Activated T-cell treated with anti-CD3 and anti-CD28 coated beads for 48 hours (primary cell): ENCODE measurements at regions not wholly inside any gene's neighbourhood (a gene's known extent, or its start where the extent isn't known, plus 50 kb on each side); places are given as distances from the start of the nearest gene placed in this dataset.
"Not testable (repeated sequence)": the region's sequence is repeated elsewhere in the genome, so short reads cannot be mapped to it uniquely, and the experiment has no call there.

Experiments used
- DNase-seq: peaks from one replicate; pipeline ENCODE4 v3.0.0-alpha.2; 2020; ENCODE audit warnings: low read depth

DNA sequence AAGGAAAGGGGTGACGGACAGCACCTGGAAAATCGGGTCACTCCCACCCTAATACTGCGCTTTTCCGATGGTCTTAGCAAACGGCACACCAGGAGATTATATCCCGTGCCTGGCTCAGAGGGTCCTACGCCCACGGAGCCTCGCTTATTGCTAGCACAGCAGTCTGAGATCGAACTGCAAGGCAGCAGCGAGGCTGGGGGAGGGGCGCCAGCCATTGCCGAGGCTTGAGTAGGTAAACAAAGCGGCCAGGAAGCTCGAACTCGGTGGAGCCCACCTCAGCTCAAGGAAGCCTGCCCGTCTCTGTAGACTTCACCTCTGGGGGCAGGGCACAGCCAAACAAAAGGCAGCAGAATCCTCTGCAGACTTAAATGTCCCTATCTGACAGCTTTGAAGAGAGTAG, 91.5 kb upstream of the MBIP start:
- not testable (repeated sequence) for DNase-seq

DNA sequence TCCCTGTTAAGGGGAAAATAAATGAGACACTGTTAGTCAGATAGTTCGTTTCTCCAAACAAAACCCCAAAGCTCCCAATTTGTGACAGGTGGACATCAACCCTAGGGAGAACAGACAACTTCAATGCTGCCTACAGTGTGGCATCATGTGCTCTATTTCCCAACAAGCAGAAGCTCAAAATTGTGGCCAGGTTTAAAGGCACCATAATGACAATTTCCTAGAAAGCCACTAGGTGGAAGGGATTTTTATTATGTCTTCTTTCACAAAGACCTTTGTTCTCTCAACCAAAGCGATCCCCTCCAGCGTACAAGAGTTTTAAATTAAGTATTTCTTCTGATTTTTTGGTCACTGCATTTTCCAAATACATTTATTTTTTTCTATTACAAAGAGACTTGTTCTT, 88.0 kb upstream of the MBIP start:
- DNase-seq: no peak

DNA sequence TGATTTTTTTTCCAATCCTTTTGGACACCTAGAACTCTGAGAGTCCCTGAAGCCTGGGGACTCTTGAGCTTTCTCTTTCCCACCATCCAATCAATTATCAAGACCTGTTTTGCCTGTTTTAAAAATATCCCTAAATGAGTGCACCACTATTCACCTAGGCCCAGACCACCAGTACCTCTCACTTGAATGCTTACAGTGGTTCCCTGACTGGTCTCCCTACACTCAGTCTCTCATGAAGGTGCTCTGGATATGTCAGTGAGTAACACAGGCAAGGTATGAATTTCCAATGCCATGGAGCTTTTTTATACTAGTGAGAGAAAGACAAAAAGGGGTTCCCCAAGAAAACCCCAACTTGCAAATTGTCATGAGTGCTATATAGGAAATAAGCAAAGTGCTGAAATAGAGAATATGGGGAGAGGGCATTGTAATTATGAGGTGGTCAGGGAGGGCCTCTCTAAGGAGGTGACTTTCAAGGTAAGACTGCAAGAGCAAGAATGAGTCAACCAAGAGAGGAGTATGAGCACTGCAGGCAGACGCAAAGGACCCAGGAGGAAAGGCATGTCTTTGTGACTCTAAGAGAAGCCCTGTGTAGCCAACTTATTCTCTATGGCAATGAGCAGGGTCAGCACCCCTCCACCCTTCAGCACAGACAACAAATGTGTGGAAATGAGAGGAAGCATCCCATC, 85.3 kb upstream of the MBIP start:
- no peak for DNase-seq

DNA sequence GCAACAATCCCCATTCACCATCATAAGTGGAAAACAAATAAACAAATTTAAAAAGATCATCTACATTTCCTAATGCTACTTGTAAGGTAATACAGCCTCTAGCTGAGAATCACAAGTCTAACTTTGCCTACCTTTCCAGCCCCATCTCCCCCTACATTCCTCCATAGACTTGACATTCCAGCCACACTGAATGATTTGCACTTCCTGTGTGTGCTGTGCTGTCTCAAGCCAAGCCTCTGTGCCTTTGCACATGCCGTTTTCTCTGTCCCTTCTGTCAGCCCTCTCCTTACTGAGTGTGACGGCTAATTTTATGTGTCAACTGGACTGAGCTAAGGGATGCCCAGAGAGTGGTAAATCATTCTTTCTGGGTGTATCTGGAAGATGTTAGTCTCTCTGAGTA, 82.4 kb upstream of the MBIP start:
- DNase-seq: no peak

DNA sequence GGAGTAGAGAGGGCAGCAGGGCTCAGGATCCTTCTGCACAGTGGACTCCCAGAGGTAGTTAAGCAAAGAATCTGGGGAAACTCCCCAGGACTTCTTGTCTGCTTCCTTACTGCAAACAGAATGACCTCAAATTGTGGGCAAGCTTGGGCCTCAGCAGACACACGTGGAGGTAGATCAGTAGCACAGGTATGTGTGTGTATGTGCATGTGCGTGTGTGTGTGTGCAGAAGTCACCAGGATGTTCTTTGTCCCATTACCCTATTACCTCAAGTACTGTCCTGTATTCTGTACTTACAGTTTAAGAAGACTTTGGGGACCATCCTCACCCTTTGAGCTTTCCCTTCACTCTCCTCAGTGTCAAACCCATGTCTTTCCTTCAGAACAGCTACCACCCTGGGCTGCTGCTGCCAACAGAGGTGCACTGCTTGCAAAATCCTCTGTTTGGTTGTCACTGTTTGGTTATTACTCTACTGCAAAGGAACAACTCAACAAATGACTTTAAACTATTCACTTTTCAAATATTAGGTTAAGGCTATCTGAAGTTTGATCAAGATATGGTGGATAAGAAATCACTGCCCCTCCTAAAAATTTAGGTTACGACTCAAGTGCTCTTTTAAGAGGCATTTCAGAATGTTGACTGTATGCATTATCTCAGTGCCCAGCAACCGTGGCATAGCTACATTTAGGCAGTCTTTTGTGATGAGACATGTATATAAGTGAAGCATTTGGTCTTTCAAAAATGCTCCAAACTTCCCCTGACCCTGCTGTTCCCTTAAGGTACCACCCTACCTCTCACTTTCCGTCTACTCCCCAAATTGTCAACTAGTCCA, 78.2 kb upstream of the MBIP start:
- no peak for DNase-seq

DNA sequence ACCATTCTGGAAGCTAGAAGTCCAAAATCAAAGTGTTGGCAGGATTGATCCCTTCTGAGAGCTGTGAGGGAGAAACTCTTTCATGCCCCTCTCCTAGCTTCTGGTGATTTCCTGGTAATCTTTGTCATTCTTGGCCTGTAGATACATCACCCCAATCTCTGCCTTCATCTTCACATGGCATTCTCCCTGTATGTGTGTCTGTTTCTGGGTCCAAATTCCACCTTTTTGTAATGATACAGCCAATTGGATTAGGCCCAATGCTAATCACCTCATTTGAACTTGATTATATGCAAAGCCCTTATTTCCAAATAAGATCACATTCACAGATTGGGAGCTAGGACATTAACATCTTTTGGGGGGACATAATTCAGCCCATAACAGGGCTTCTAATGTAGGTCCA, 76.9 kb upstream of the MBIP start:
- DNase-seq: no peak

DNA sequence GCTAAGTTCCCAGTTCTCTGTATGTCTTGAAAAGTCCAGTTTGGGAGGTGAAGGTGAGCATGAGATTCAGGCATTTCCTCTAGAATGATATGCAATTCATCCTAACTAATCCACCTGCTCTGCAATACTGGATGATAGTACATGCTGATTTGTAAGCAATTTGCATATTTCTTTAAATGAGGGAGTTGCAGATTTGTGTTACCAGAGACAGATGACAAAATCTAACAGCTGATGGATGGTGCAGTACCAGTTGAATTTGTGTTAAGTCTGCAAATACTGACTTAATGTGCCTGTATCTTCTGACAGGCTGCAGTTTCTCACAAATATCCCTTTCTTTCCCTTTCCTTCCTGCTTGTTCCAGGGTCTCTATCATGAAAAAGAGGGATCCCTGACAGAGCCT, 76.4 kb upstream of the MBIP start:
- no peak for DNase-seq

DNA sequence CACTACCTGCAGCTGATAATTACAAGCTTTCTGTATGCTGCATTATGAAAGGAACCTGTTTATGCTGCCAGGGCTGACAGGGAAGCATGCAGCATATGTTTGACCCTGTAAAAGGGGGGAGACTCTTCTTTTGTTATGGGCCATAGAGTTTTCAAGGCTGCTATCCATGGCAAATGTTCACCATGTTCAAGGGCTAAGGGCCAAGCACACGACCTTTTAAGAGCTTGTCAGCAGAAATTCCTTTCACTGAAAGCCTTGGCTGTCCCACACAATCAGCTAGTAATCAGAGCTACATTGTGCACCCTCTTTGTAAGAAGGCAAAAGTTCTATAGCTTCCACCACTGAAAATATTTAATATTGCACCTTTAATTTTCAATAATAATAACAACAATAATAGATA, 74.2 kb upstream of the MBIP start:
- no peak for DNase-seq

DNA sequence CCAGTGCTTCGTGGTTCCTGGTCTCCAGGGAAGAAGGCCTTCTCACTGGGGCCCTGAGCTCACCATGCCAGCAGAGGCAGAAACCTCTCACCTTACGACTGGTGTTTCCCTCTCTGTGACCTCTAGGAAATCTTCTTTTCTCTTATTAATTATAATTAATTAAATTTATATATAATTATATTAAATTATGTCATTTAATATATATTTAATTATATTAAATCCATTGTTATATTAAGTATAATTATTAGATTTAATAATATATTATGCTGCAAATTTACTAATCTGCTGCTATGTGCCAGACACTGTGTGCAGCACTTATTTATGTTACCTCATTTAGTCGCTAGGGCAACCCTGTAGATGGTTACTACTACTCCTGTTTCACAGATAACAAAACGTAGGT, 70.3 kb upstream of the MBIP start:
- DNase-seq: no peak

DNA sequence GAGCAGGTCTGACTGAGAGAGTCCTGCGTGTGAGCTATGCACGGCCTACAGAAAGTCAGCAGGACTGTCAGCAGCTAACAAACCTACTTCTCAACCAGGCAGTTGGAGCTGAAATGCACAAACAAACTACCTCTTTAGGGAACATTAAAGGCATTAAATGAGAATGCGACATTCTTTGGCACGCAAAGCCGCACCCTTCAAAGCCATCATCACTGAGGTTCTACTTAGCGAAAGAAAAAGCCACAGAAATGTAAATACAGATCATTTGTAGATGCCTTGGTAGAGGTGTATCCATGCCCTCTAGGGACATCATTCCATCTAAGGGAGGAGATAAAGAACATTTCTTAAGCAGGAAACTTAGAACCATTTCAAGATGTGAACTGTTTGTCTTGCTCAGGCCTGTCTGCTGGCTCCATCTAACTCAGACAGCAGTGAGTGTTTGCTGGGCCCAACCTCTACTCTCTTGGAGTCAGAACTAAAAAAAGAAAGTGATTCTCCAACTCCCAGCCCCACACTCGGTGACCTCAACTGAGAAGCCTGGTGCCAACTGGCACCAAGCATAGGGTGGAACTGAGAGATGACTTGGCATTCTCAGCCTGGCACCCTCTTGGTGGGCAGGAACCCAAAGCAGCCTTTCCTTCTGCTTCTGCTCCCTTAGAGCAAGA, 63.5 kb upstream of the MBIP start:
- DNase-seq: no peak

DNA sequence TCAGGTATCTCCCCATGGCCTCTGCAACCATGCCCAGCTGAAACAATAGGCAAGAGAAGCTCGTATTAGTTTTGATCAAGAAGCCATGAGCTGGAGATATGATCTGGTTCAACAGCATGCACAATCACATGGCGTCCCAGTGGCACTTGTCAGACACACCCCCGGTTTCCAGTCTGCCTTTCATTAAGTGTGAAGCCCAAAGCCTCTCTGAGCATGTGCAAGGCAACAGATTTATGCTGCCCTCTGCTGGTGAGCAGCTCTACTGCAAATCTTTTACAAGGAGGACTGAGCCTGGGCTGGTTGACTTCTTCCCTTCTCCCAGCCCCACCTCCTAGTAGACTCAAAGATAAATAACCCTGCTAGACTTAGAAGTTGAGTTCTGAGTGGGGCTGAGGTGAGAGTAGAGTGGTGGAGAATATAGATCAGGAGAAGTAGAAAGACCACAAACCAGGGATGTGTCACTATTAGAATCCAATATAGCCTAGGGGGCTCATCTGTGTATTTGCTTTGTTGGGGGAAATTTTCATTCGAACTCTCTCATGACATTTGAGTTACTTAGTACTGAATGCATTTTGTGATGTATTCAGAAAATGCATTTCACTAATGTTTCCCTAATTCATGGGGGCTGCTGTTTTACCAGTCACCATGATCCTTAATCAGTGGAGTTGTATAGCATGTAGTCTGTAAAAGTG, 53.7 kb upstream of the MBIP start:
- DNase-seq: peak; percentile 52
